Cardiac muscle cell (in vitro differentiated cells and primary cell): ENCODE measurements at regions not wholly inside any gene's neighbourhood (a gene's known extent, or its start where the extent isn't known, plus 50 kb on each side); places are given as distances from the start of the nearest gene placed in this dataset.
A peak's percentile ranks its signal among the peaks of the same experiment; 100 is the strongest.

ENCODE experiments used
- DNase-seq, 2 donors: peaks; one replicate each; pipeline versions ENCODE4 v3.0.0 to v3.0.0-alpha.2; 2010 to 2017; ENCODE audit warnings: low read depth in 1 of 2, low spot score in 1 of 2
- H3K27ac ChIP-seq: fragments of 200-600 bp; sonication (generic); 2 replicates; pipeline ENCODE4 v1.5.1; 2016
- H3K27me3 ChIP-seq: fragments of 200-600 bp; sonication (generic); 2 replicates; pipeline ENCODE4 v1.6.0; 2016; ENCODE audit warnings: control low read depth
- H3K36me3 ChIP-seq: fragments of 200-600 bp; sonication (generic); 2 replicates; pipeline ENCODE4 v1.5.1; 2016; ENCODE audit warnings: control low read depth
- H3K4me1 ChIP-seq: fragments of 200-600 bp; sonication (generic); 2 replicates; pipeline ENCODE4 v1.8.1; 2017; ENCODE audit warnings: low read depth, mild to moderate bottlenecking, mixed run types
- H3K4me3 ChIP-seq: fragments of 200-600 bp; sonication (generic); 2 replicates; pipeline ENCODE4 v1.5.1; 2016; ENCODE audit warnings: mild to moderate bottlenecking
- H3K9me3 ChIP-seq: fragments of 200-600 bp; sonication (generic); 2 replicates; pipeline ENCODE4 v1.5.1; 2017; ENCODE audit warnings: low read depth, mild to moderate bottlenecking, control low read depth
- CTCF ChIP-seq: IDR thresholded peaks from 2 replicates; pipeline ENCODE4 v1.5.1; 2012; ENCODE audit warnings: low read depth, mild to moderate bottlenecking, low read length

- Histone ChIP-seq H3K9me3 (no peaks in the 10 kb centered on the region), H3K27ac (no peak overlapping the region), H3K4me3 (no peak overlapping the region), H3K36me3 (no peaks in the 10 kb centered on the region), H3K27me3 (no peaks in the 10 kb centered on the region), H3K4me1 (no peaks in the 10 kb centered on the region)
- no peak for DNase-seq
- TF ChIP-seq CTCF = no peak
Measured at GRCh38 chr15:70319466-70319865, 221.7 kb upstream of the TLE3 start.

GRCh38 chr15:70318594-70319465, 221.1 kb upstream of the TLE3 start:
- Histone ChIP-seq H3K27ac (no peak overlapping the region), H3K4me1 (no peaks in the 10 kb centered on the region), H3K36me3 (no peaks in the 10 kb centered on the region), H3K4me3 (no peak overlapping the region), H3K27me3 (no peaks in the 10 kb centered on the region), H3K9me3 (no peaks in the 10 kb centered on the region)
- peak in 1 of 2 donors; percentile 52 for DNase-seq
- TF ChIP-seq CTCF = no peak

- peak in 1 of 2 donors; percentile 34 for DNase-seq
- no peaks in the 10 kb centered on the region for H3K4me1 ChIP-seq
- no peak for TF ChIP-seq CTCF
Measured at GRCh38 chr15:70316059-70316600, 218.4 kb upstream of the TLE3 start.

GRCh38 chr15:70315431-70315830, 217.7 kb upstream of the TLE3 start:
- Histone ChIP-seq H3K27me3 (peaks cover 16% of the 10 kb centered on the region), H3K4me3 (no peak overlapping the region), H3K27ac (no peak overlapping the region), H3K36me3 (no peaks in the 10 kb centered on the region), H3K4me1 (no peaks in the 10 kb centered on the region), H3K9me3 (no peaks in the 10 kb centered on the region)
- TF ChIP-seq CTCF = no peak
- DNase-seq = no peak

More at GRCh38 chr15:70316059-70316600, 218.4 kb upstream of the TLE3 start:
- Histone ChIP-seq H3K4me3 (no peak overlapping the region), H3K27me3 (peaks cover 16% of the 10 kb centered on the region), H3K27ac (no peak overlapping the region), H3K36me3 (no peaks in the 10 kb centered on the region), H3K9me3 (no peaks in the 10 kb centered on the region)

GRCh38 chr15:70314688-70315087, 217.0 kb upstream of the TLE3 start:
- no peaks in the 10 kb centered on the region for H3K9me3 ChIP-seq
- no peak for TF ChIP-seq CTCF
- H3K4me1 ChIP-seq = no peaks in the 10 kb centered on the region
- H3K4me3 ChIP-seq = no peak overlapping the region
- DNase-seq = no peak
- H3K27ac ChIP-seq = no peak overlapping the region
- peaks cover 16% of the 10 kb centered on the region for H3K27me3 ChIP-seq
- no peaks in the 10 kb centered on the region for H3K36me3 ChIP-seq
